Epidermal melanocyte (primary cell): ENCODE measurements at regions not wholly inside any gene's neighbourhood (a gene's known extent, or its start where the extent isn't known, plus 50 kb on each side); places are given as distances from the start of the nearest gene placed in this dataset.

Source experiments
- DNase-seq: peaks from one replicate; pipeline ENCODE4 v3.0.0; 2011; ENCODE audit warnings: low spot score; ENCODE audit not compliant: insufficient read length

DNA sequence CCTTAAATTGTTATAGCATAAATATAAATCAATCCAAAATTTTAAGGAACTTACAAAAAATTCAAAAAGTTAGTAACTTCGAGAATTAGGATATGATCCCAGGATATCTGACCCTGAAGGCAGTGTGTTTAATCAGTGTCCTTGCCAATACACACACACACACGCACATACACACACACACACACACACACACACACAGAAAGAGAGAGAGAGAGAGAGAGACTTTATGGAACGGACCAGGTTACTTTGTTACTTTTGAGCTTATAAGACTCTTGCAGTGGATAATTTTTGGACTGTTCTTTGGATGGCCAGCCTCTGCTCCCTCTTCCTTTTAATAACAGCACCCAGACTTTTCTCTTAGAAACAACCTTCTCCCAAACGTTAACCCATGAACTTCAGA is 322.9 kb downstream of the NFIB start:
- DNase-seq = no peak

DNA sequence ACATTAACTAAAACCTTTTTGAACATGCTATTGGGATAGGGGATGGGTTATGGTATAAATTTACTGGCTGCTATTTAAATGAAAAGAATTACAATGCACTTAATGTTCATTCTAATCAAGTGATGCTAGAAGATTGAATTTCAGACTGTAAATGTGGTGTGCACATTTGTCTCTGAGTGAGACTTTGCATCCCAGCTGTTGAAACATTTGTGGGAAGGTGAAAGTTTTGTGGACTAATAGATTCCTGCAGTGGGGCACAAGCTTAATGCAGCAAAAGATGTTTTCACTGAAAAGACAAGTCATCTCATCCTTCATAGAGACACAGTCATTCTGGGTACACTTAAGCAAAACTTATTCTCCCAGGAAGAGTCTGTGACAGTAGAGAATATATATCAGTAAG is 323.6 kb downstream of the NFIB start:
- no peak for DNase-seq

DNA sequence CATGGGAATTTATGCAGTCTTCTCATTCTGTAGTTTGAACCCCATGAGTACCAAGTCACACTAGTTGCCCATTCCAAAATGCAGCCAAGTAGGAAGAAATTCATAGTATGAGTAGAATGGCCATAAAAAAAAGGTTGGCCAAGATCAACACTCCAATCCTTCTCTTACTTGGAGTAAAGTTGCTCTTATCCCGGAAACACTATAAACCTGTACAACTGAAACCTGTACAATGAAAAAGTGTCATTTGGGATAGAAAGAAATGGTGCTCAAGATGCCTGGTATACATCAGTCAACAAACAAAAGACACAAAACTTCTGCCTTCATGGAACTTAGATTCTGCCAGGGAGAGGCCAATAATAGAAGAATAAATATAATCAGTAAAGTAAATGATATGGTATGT is 325.0 kb downstream of the NFIB start:
- no peak for DNase-seq

DNA sequence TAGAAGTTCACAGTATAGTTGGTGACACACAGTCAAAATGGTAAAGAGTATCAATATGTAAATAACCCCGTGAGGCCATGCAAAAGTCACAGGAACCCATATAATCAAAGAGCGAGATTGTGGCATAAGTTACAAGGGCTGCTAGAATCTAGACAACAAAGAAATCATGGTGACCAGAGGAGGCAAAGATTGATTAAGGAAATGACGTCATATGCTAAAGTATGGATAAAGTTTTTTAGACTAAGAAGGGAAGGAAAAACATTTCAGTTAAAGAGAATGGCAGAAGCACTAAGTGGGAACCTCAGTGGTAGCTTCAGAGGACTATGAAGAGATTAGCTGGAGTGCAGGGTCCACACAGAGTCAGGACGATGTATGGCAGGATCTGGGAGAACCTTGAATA is 330.3 kb downstream of the NFIB start:
- DNase-seq = no peak

DNA sequence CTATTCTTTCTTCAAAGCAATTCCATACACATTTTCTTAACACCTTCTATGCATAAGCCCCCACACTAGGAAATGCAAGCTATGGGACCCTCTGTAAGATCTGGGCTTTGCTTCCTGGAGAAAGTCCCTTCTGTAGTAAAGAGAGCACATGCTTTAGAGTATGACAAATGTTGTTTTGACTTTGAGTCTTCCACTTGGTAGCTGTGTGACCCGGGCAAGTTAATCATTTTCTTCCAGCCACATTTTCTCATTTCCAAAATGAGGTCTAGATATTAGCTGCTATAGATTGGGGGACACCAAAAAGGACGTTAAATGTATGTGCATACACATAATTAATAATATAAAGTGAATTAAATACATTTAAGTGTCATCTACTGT is 334.0 kb downstream of the NFIB start:
- no peak for DNase-seq

DNA sequence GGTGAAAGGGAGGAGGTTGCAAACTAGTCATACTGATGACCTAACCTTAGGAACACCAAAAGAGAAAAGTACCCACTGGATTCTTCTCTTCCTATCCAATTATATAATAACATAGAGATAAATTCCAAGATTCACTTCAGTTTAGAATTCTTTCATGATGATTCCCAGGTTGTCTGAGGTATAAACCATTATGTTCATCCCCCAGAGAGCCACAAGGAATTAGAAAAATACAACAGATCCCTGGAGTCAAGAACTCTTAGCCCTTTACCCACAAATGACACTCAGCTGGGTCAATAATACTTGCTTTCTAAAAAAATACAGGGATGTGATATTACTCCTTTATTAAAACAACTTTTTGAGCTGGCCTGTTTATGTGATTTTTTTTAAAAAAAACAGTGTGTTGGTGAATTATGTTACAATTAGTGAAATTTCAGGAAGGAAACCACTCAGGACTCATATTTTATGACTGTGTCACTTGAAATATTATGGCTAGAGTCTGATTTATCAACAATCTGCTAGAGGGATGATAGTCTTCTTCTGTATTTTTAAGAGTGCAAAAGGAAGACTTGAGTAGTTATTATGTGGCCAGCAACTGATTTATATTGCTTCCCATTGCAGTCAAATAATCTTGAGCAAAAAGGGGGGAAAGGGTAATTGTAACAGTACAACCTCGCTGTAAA is 338.2 kb downstream of the NFIB start:
- no peak for DNase-seq

DNA sequence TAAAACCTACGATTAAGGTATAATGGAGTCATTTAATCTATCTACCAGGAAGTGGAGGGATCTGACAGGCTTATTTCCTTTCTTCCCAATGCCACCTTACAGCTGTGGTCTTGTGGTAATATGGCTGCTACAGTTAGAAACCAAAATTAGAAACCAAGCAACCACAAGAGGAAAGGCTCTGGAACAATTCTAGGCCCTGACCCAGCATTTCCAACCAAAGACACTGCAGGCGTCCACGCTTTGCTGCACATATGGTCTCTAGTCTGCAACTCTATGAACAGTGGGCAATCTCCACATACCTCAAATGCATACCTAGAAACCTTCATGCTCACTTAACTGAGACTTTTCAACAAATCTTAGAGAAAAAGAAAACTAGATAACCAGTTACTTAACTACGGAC is 339.1 kb downstream of the NFIB start:
- no peak for DNase-seq

DNA sequence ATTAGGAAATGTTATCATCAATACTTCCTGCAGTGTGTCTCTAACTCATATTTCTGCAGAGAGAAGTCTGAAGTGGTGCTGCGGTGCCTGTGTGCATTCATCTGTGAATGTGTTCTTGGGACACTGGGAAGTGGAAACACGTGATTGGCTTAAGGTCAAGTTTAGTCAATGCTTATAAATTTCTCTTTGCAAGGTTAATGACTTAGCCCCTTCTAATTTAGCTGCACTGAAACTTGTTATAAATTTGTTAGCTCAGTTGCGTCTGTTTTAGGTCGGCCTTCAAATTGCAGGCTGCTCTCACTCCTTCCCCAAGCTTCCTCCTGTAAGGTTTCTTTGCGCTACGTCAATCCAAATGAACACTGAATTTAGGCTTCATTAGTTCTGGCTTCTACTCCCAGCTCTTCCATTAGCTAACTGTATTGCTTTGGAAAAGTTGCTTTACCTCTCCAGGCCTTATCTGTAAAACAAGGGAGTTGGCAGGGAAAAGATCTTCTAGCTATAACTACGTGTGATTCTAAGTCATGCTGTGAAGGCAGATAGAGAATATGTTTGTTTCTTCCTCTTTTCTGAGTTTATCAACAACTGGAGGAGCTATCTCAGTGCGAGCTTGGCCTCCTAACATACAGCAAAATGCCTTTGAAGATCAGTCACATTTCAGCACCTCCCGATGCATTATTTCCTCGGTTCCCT is 341.8 kb downstream of the NFIB start:
- DNase-seq = no peak

DNA sequence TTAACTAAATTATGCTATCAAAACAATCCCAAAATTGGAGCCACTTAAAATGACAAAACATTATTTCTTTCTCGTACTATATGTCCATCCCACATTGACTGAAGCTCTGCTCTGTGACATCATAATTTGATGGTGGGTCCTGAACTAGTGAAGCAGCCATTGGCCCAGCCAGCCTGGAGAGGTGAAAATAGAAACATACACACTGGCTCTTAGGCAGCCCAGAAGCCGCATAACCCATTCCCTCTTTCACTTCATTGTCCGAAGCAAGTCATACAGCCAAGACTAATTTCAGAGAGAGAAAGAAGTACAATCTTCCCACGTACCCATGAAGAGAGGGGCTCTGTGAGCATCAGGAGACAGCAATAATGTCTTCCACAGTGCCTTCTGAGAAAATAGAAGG is 342.5 kb downstream of the NFIB start:
- no peak for DNase-seq

DNA sequence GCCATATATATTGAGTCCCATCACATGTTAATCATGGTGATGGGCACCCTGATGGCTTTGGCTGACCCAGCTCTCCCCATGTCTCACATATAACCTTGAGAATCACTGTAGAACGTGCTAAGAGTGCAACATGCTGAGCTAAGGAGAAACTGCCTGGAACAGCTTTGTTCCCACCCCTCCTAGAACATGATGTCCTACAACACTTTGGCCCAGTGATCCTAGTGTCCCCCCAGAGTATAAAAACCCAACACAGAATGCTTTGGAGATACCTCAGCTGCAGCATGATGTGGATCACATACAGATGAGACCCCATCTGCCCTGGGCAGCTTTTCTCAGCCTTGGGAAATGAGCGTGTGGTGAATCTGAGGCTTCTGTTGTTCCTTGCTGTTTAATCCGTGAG is 343.5 kb downstream of the NFIB start:
- DNase-seq = no peak

DNA sequence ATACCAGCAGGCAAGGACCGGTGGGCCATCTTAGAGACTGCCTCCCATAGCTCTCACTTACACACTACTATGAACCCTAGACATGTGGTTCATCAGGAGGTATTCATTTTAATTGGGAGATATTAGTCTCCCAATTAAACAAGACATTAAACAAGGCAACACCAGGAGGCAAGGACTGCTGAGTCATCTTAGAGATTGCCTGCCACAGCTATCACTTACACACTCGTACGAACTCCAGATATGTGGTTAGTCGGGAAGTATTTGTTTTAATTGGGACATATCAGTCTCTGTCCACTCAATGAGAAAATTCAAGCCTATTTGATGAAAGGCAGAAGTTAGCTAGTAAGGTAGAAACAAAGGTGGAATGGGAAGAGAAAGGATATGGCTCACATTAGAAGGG is 343.9 kb downstream of the NFIB start:
- no peak for DNase-seq

DNA sequence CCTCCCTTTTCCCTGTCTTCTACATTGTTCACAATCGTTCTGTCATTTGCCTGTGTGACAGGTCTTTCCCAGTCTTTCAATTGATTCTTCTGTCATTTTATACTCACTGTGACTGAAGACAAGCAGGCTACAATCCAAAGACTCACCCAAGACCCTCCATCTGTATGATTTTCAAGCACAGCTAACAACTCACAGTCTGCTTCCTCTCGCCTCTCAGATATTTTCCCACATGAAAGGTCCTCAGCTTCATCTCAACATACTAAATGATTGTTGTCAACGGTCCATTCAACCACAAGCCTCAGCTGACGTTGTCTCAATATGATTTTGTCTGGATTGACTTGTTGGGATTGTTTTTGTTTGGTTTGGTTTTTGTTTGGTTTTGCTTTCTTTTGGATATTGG is 346.5 kb downstream of the NFIB start:
- no peak for DNase-seq

DNA sequence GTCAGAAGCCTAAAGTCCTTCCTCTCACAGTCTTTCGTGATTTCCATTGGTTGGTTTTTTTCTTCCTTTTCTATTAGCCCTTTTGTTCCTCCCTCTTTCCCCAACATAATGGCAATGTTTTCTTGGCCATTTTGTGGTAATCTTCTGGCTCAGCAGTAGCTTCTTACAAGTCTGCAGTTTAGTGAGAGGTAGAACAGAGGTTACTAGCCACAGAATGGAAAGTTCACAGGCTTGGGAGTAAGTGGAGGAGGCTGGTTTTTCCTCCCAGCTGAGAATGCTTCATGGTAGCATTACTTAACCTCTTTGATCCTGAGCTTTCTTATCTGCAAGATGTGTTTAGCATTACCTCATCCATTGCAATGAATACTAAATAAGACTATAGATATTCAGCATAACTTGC is 346.9 kb downstream of the NFIB start:
- DNase-seq = no peak

DNA sequence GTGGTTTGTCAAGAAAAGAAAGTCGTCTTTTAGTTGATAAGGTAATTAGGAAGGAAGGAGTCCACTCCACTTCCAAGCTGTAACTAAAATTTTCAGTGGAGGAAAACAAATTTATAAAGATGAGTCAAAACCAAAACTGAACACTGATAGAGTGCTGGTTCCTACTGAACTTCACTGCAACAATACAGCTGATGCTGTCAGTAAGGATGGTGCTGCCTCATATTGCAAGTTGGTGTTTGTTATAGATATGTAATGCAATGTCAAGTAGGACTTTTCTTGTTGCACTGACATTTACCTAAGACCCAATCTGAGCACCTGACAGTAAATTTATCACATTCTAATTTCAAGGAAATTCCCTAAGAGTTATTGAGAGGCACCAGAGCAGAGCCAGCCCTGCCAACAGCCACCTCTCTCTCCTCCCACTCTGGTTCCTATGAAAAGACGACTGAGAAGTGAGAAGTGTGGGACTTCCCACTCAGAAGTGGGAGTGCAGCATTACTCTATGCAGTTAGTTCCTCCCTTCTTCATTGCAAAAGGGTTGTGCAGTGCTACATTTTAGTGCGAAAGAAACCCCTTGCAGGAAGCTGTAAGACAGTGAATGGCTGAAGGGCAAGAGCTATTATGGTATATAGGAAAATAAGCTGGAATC is 350.8 kb downstream of the NFIB start:
- DNase-seq = no peak

DNA sequence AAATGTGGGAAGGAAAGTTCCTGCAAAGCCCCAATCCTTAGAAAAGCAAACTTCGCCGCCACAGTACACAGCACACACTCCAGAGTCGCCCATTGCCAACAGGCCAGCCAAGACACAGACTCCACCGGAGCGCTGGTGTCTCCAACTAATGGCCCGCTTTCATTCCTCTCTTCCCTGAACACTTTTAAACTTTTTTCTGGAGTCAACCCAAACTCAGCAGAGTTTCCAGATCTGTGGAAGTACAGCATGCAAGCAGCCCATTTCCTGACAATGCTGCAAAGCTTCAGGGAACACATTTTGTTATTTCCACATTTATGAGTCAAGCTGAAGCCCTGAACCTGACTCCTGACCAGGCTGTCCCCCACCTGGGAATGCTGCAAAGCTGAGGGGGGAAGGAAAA is 351.9 kb downstream of the NFIB start:
- no peak for DNase-seq

DNA sequence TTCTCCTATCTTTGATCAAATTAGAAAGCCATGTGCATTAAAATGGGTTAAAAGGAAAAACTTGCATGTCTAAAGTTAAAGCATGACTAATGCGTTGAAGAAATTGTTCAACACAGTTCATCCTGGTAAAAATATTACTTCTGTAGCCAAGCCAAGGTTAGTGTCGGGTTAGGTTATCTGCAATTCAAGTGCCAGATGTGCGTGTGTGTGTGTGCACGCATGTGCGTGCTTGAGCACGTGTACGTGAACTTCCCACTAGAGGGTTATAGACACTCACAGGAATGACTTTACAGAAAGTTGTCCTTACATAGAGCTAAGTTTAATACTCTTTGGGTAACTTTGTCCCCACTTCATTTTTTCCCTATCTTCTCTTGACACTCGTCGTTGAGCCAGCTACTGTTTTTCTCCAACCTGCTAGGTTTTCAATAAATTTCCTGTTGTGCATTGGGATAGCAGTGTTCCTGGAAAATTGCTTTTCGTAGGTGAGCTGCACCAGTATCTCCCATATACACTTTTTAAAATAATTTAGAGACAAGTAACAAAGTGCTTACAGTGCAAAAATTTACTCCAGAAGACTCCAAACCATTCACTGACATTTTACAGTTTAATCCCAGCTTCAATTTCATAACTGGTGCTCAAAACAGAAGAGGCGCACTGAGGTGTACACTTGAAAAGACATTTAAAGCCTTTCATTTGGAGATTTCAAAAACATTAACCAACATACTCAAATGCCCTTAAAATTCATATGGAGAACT is 353.8 kb downstream of the NFIB start:
- DNase-seq = no peak

DNA sequence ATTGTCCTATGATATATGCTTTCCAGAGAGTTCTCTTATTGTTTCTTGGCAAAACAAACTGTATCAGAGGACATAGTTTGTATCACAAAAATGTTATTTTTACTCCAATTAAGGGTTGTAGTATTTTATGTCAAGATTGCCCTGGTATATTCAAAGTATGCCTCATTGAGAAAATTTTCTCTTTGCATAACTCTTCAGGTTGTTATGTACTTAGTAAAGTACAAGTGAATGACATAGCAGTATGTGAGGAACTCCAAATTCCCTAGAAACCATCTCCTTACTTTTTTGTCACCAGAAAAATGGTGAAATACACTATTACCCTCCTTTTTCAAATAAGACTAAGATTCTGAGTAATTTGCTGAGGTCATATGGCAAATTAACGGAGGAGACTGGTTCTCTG is 355.3 kb downstream of the NFIB start:
- no peak for DNase-seq

DNA sequence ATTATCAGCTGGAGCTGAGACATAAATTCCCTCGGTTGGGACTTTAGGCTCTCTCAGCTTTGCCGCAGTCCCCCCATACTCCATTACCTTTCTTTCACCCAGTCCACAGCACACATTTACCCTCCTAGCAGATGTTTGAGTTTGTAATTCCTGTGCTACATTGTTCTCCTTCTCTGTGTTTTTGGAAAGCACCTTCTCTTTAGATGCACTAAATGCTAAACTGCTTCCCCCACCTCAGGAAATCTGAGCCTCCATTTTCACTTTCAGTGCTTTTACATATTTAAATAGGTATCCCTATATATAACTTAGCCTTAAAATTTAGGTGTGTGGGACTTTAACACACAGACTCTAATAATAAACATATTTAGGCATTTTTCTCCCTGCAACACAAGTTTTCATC is 356.9 kb downstream of the NFIB start:
- DNase-seq = no peak

DNA sequence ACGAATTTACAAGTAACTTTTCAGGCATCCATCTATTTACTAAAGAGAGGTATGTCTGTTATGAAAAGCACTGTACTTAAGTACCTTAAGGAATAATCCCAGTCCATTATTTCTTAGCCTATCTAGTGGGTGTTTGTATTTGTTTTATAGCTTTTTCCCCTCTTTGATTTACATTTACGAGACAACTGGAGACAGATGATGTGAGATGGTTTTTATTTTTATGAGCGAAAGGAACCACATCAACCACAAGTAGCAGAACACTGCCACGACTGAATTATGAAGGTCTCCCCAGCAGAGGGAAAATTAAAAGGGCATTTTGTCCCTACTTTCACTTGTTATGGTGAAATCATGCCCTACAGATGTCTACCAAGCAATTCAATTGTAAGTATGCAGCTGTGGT is 357.8 kb downstream of the NFIB start:
- no peak for DNase-seq

DNA sequence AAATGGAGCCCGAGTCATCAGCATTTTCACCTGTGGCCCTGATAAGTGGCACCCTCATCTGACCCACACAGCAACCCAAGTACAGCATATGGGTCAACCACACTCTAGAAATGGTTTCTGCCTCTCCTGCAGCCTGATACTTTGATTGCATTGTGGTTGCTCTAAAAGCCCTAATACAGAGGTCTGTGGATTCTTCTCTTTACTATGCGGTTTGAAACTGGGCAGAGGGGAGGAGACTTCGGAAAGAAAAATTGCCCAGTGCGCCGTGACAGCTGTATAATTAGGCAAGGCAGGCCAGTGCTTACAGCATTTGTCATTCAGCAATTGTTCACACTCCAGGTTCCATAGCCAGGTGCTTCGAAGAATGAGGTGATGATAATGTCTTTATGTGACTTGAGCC is 361.0 kb downstream of the NFIB start:
- no peak for DNase-seq

DNA sequence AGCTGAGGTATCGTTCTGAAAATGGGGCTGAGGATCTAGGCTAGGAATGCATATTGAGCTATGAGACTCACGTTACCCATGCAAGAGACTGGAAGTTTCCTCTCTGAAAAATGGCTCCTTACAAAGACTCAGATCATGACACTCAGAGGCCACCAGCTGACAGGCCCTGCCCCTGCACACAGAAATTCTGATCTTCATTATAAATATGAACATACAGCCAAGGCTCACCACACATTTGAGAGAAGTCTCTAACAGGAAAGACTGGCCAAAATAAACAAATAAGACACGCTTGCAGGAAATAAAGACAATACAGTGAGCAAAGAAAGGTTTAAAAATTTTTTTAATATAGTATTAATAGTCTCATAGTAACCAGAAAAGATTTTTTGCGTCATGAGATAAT is 365.9 kb downstream of the NFIB start:
- no peak for DNase-seq

DNA sequence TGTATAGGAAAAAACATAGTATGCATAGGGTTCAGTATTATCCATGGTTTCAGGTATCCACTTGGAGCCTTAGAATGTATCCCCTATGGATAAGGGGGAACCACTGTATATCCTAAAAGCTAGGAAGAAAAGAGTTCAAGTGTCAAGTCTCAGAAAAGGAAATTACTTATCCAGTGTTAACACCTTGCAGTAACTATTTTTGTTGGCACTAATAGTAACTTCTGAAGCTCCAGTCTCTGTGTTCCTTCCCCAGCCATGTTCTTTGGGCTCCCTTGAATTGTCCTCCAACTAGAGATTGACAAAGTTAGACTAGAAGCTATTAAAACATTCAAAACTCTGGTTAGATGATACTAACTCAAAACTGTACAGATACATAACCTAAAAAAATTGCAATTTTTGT is 370.8 kb downstream of the NFIB start:
- DNase-seq = no peak
